ENCODE measurements at regions not wholly inside any gene's neighbourhood (a gene's known extent, or its start where the extent isn't known, plus 50 kb on each side); places are given as distances from the start of the nearest gene placed in this dataset.

GRCh38 chr21:28078126-28078525, 914.6 kb downstream of the LTN1 start (continued):
- no peak for TF ChIP-seq ATF2 (CRISPR knock-in tag; IDR thresholded peaks at IDR 0.05; ENCODE audit: borderline replicate concordance, low read depth)

GRCh38 chr21:28074676-28075075, 918.0 kb downstream of the LTN1 start:
- CTCF ChIA-PET = no interaction called here
- POLR2A ChIA-PET = no interaction called here
- TF ChIP-seq ZNF121 (CRISPR knock-in tag; IDR thresholded peaks at IDR 0.05) (no peak), TEAD1 (CRISPR knock-in tag; IDR thresholded peaks at IDR 0.05) (no peak), ZNF281 (CRISPR knock-in tag; IDR thresholded peaks at IDR 0.05) (no peak), ELF4 (CRISPR knock-in tag; IDR thresholded peaks at IDR 0.05; ENCODE audit: low read depth) (no peak), IRF1 (CRISPR knock-in tag; IDR thresholded peaks at IDR 0.05) (no peak), ZNF219 (CRISPR knock-in tag; IDR thresholded peaks at IDR 0.05; ENCODE audit: borderline replicate concordance) (no peak), USF2 (CRISPR knock-in tag; IDR thresholded peaks at IDR 0.05) (no peak), ATF3 (CRISPR knock-in tag; conservative IDR thresholded peaks at IDR 0.05) (no peak), TCF7 (CRISPR knock-in tag; IDR thresholded peaks at IDR 0.05; ENCODE audit: low read depth) (no peak), SMAD3 (CRISPR knock-in tag; IDR thresholded peaks at IDR 0.05; ENCODE audit: borderline replicate concordance) (no peak), EMX1 (CRISPR knock-in tag; IDR thresholded peaks at IDR 0.05) (no peak), RELA (CRISPR knock-in tag; IDR thresholded peaks at IDR 0.05; ENCODE audit: borderline replicate concordance) (no peak), ATF1 (CRISPR knock-in tag; IDR thresholded peaks at IDR 0.05) (no peak), ZNF512 (CRISPR knock-in tag; IDR thresholded peaks at IDR 0.05; ENCODE audit: borderline replicate concordance) (no peak)
- DNase-seq (ENCODE audit: low spot score) = no peak
- no peak for ATAC-seq
- H3K36me3 Mint-ChIP-seq = peaks cover 17% of the 10 kb centered on the region
- no peaks in the 10 kb centered on the region for H3K27me3 Mint-ChIP-seq (ENCODE audit: low read depth)
- peaks cover 21% of the 10 kb centered on the region for H3K9me3 Mint-ChIP-seq
- H3K4me3 Mint-ChIP-seq = no peak overlapping the region
- H3K27ac Mint-ChIP-seq = no peak overlapping the region; the same call in 1 of the 2 replicates
- H3K4me1 Mint-ChIP-seq = peaks cover 2% of the 10 kb centered on the region

GRCh38 chr21:28072601-28073000, 920.1 kb downstream of the LTN1 start:
- Mint-ChIP-seq H3K4me3 (no peak overlapping the region), H3K9me3 (peaks cover 21% of the 10 kb centered on the region), H3K27ac (no peak overlapping the region), H3K36me3 (peaks cover 17% of the 10 kb centered on the region), H3K4me1 (peaks cover 17% of the 10 kb centered on the region), H3K27me3 (ENCODE audit: low read depth) (no peaks in the 10 kb centered on the region)
- ChIA-PET POLR2A (interaction anchor here (0.6 kb wide), 1 partner anchor 62 kb away, joined by 9 read pairs; no protein-coding TSS in a partner anchor), CTCF (no interaction called here)
- ATAC-seq = no peak
- no peak for TF ChIP-seq USF2 (CRISPR knock-in tag; IDR thresholded peaks at IDR 0.05)
- TF ChIP-seq ZNF425 (CRISPR knock-in tag; conservative IDR thresholded peaks at IDR 0.05) = no peak
- TF ChIP-seq CDX4 (CRISPR knock-in tag; IDR thresholded peaks at IDR 0.05; ENCODE audit: borderline replicate concordance) = no peak
- no peak for TF ChIP-seq ATF2 (CRISPR knock-in tag; IDR thresholded peaks at IDR 0.05; ENCODE audit: borderline replicate concordance, low read depth)
- TF ChIP-seq SMAD4 (CRISPR knock-in tag; IDR thresholded peaks at IDR 0.05) = no peak
- no peak for DNase-seq (ENCODE audit: low spot score)
